Chondrocyte (in vitro differentiated cells): ENCODE measurements at regions not wholly inside any gene's neighbourhood (a gene's known extent, or its start where the extent isn't known, plus 50 kb on each side); places are given as distances from the start of the nearest gene placed in this dataset.

Experiments used
- DNase-seq: peaks from one replicate; pipeline ENCODE4 v3.0.0; 2021; ENCODE audit warnings: mixed read lengths, low spot score
- H3K27ac Mint-ChIP-seq: one replicate; pipeline ENCODE4 v1.8.0; 2021; ENCODE audit warnings: mild to moderate bottlenecking, moderate library complexity, mixed read lengths; ENCODE audit not compliant: unreplicated experiment
- H3K27me3 Mint-ChIP-seq: 2 replicates; pipeline ENCODE4 v1.8.0; 2021; ENCODE audit warnings: low read depth, mixed read lengths
- H3K36me3 Mint-ChIP-seq: 2 replicates; pipeline ENCODE4 v1.8.0; 2021; ENCODE audit warnings: low read depth, mixed read lengths
- H3K4me1 Mint-ChIP-seq: 2 replicates; pipeline ENCODE4 v1.8.0; 2021; ENCODE audit warnings: low read depth, mild to moderate bottlenecking, mixed read lengths
- H3K4me3 Mint-ChIP-seq: one replicate; pipeline ENCODE4 v1.8.0; 2021; ENCODE audit warnings: mild to moderate bottlenecking, moderate library complexity, mixed read lengths; ENCODE audit not compliant: unreplicated experiment
- H3K9me3 Mint-ChIP-seq: 2 replicates; pipeline ENCODE4 v1.8.0; 2021; ENCODE audit warnings: low read depth, mixed read lengths
- CTCF ChIP-seq: fragments of 200-600 bp; sonication (generic); IDR thresholded peaks from 2 replicates; pipeline ENCODE4 v1.5.0; 2021; ENCODE audit warnings: antibody characterized with exemption, mild to moderate bottlenecking, moderate library complexity

- no peak for DNase-seq
- no peaks in the 10 kb centered on the region for H3K27me3 Mint-ChIP-seq
- peaks cover 13% of the 10 kb centered on the region for H3K9me3 Mint-ChIP-seq
- no peak overlapping the region for H3K27ac Mint-ChIP-seq
- no peak overlapping the region for H3K4me3 Mint-ChIP-seq
- no peaks in the 10 kb centered on the region for H3K4me1 Mint-ChIP-seq
- peaks cover 2% of the 10 kb centered on the region for H3K36me3 Mint-ChIP-seq
- no peak for TF ChIP-seq CTCF
Measured at GRCh38 chr17:70969521-70970034, 800.2 kb downstream of the KCNJ2 start.

DNA sequence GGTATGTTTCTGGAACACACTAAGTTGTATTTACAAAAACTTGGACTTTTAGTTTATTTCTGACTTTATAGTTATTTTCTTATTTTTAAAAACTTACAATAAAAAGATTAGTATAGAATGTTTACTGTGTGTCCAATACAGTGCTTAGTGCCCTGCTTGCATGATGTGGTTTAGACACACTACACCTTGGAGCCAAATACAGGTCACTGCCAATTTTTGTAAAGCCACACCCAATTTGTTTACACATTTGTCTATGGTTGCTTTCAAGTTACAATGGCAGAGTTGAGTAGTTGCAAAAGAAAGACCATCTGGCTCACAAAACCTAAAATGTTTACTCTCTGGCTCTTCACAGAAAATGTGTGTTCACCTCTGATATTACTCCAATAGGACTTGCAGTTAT, 807.1 kb downstream of the KCNJ2 start:
- Mint-ChIP-seq H3K4me1 (no peaks in the 10 kb centered on the region), H3K36me3 (no peaks in the 10 kb centered on the region), H3K4me3 (no peak overlapping the region)

DNA sequence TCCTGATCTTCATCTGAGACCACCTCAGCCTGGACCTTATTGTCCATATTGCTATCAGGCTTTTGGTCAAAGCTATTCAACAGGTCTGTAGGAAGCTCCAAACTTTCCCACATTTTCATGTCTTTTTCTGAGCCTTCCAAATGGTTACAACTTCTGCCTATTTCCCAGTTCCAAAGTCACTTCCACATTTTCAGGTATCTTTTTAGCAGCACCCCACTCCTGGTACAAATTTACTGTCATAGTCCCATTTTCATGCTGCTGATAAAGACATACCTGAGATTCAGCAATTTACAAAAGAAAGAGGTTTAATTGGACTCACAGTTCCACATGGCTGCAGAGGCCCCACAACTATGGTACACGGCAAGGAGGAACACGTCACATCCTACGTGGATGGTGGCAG, 815.5 kb downstream of the KCNJ2 start:
- TF ChIP-seq CTCF, result no peak
- Mint-ChIP-seq H3K27ac (no peak overlapping the region), H3K4me3 (no peak overlapping the region), H3K4me1 (peaks cover 3% of the 10 kb centered on the region), H3K27me3 (no peaks in the 10 kb centered on the region), H3K9me3 (peaks cover 12% of the 10 kb centered on the region), H3K36me3 (peaks cover 2% of the 10 kb centered on the region)
- DNase-seq, result no peak

More for the DNA sequence above, 807.1 kb downstream of the KCNJ2 start:
- no peak for DNase-seq
- no peak for TF ChIP-seq CTCF
- Mint-ChIP-seq H3K27ac (no peak overlapping the region), H3K27me3 (no peaks in the 10 kb centered on the region), H3K9me3 (peaks cover 10% of the 10 kb centered on the region)

- no peak for DNase-seq
- no peak for TF ChIP-seq CTCF
- Mint-ChIP-seq H3K4me1 (peaks cover 3% of the 10 kb centered on the region), H3K36me3 (peaks cover 4% of the 10 kb centered on the region), H3K27ac (no peak overlapping the region), H3K27me3 (no peaks in the 10 kb centered on the region), H3K9me3 (peaks cover 17% of the 10 kb centered on the region), H3K4me3 (no peak overlapping the region)
Measured at GRCh38 chr17:70987867-70988340, 818.6 kb downstream of the KCNJ2 start.

GRCh38 chr17:70988622-70989021, 819.3 kb downstream of the KCNJ2 start:
- Mint-ChIP-seq H3K27me3 (no peaks in the 10 kb centered on the region), H3K36me3 (peaks cover 4% of the 10 kb centered on the region), H3K4me1 (peaks cover 3% of the 10 kb centered on the region), H3K4me3 (no peak overlapping the region), H3K9me3 (peaks cover 18% of the 10 kb centered on the region), H3K27ac (no peak overlapping the region)
- no peak for DNase-seq
- TF ChIP-seq CTCF, result no peak
